H9 (cell line): ENCODE measurements at regions not wholly inside any gene's neighbourhood (a gene's known extent, or its start where the extent isn't known, plus 50 kb on each side); places are given as distances from the start of the nearest gene placed in this dataset.

Experiments used
- DNase-seq: peaks from one replicate; pipeline ENCODE4 v3.0.0-alpha.2; 2017
- H2AFZ ChIP-seq: one replicate; pipeline ENCODE4 v1.6.1; 2013; ENCODE audit warnings: mild to moderate bottlenecking, low read length, control low read depth, moderate library complexity
- H2AK5ac ChIP-seq: 2 replicates; pipeline ENCODE4 v1.6.1; 2013; ENCODE audit warnings: low read length, control low read depth, mixed read lengths; ENCODE audit not compliant: insufficient read length
- H2BK120ac ChIP-seq: one replicate; pipeline ENCODE4 v1.6.1; 2013; ENCODE audit warnings: low read depth, mild to moderate bottlenecking, low read length, control low read depth, inconsistent platforms; ENCODE audit not compliant: poor library complexity, severe bottlenecking
- H2BK12ac ChIP-seq: 2 replicates; pipeline ENCODE4 v1.6.1; 2013; ENCODE audit warnings: low read length, control low read depth, mixed read lengths, low read depth; ENCODE audit not compliant: insufficient read length
- H2BK15ac ChIP-seq: 2 replicates; pipeline ENCODE4 v1.6.1; 2013; ENCODE audit warnings: low read depth, low read length, control low read depth
- H2BK20ac ChIP-seq: one replicate; pipeline ENCODE4 v1.6.1; 2013; ENCODE audit warnings: low read depth, mild to moderate bottlenecking, low read length, control low read depth, inconsistent platforms; ENCODE audit not compliant: poor library complexity, severe bottlenecking
- H2BK5ac ChIP-seq: 2 replicates; pipeline ENCODE4 v1.6.1; 2013; ENCODE audit warnings: low read length, control low read depth, mixed read lengths; ENCODE audit not compliant: insufficient read length
- H3K14ac ChIP-seq: 2 replicates; pipeline ENCODE4 v1.6.1; 2013; ENCODE audit warnings: low read length, control low read depth; ENCODE audit not compliant: insufficient read depth
- H3K18ac ChIP-seq: 2 replicates; pipeline ENCODE4 v1.6.1; 2013; ENCODE audit warnings: low read depth, mild to moderate bottlenecking, mixed read lengths, low read length, control low read depth; ENCODE audit not compliant: insufficient read length
- H3K23ac ChIP-seq: 2 replicates; pipeline ENCODE4 v1.6.1; 2013; ENCODE audit warnings: low read length, control low read depth, mixed read lengths, low read depth; ENCODE audit not compliant: insufficient read length
- H3K23me2 ChIP-seq: 2 replicates; pipeline ENCODE4 v1.6.1; 2013; ENCODE audit warnings: low read depth, mild to moderate bottlenecking, mixed read lengths, low read length, control low read depth; ENCODE audit not compliant: insufficient read length, poor library complexity, severe bottlenecking
- H3K27ac ChIP-seq: 2 replicates; pipeline ENCODE4 v1.5.1; 2013; ENCODE audit warnings: low read length, control low read depth, mixed read lengths, low read depth; ENCODE audit not compliant: insufficient read length
- H3K27me3 ChIP-seq: 2 replicates; pipeline ENCODE4 v1.6.1; 2013; ENCODE audit warnings: low read length, control low read depth, inconsistent platforms; ENCODE audit not compliant: insufficient read depth
- H3K4ac ChIP-seq: 2 replicates; pipeline ENCODE4 v1.6.1; 2013; ENCODE audit warnings: low read depth, mild to moderate bottlenecking, control low read depth, inconsistent platforms, low read length, moderate library complexity
- H3K4me1 ChIP-seq: 2 replicates; pipeline ENCODE4 v1.6.1; 2013; ENCODE audit warnings: low read length, control low read depth, inconsistent platforms; ENCODE audit not compliant: insufficient read depth
- H3K4me2 ChIP-seq: 2 replicates; pipeline ENCODE4 v1.6.1; 2013; ENCODE audit warnings: low read length, control low read depth, mixed read lengths; ENCODE audit not compliant: insufficient read length, insufficient read depth
- H3K56ac ChIP-seq: 2 replicates; pipeline ENCODE4 v1.6.1; 2013; ENCODE audit warnings: low read depth, mild to moderate bottlenecking, mixed read lengths, low read length, control low read depth; ENCODE audit not compliant: insufficient read length
- H3K79me1 ChIP-seq: 2 replicates; pipeline ENCODE4 v1.6.1; 2013; ENCODE audit warnings: low read depth, mild to moderate bottlenecking, moderate library complexity, low read length, control low read depth, inconsistent platforms; ENCODE audit not compliant: insufficient read depth, poor library complexity, severe bottlenecking
- H3K79me2 ChIP-seq: 2 replicates; pipeline ENCODE4 v1.6.1; 2013; ENCODE audit warnings: low read length, control low read depth, inconsistent platforms; ENCODE audit not compliant: insufficient read depth
- H3K9ac ChIP-seq: 2 replicates; pipeline ENCODE4 v1.6.1; 2013; ENCODE audit warnings: low read length, control low read depth, mixed read lengths; ENCODE audit not compliant: insufficient read length; ENCODE audit errors: extremely low read depth
- H3K9me3 ChIP-seq: one replicate; pipeline ENCODE4 v1.6.1; 2013; ENCODE audit warnings: low read depth, low read length, inconsistent platforms; ENCODE audit not compliant: control insufficient read depth
- H3T11ph ChIP-seq: one replicate; pipeline ENCODE4 v1.6.1; 2013; ENCODE audit warnings: mild to moderate bottlenecking, low read length, control low read depth, inconsistent platforms
- H4K20me1 ChIP-seq: one replicate; pipeline ENCODE4 v1.6.1; 2013; ENCODE audit not compliant: control insufficient read depth, insufficient read length, insufficient read depth
- H4K5ac ChIP-seq: 2 replicates; pipeline ENCODE4 v1.6.1; 2013; ENCODE audit warnings: low read depth, mild to moderate bottlenecking, mixed read lengths, low read length, control low read depth; ENCODE audit not compliant: insufficient read length
- H4K8ac ChIP-seq: replicated peaks from 2 replicates; pipeline ENCODE4 v1.6.1; 2013; ENCODE audit warnings: low read length, control low read depth, mixed read lengths, low read depth; ENCODE audit not compliant: insufficient read length
- H4K91ac ChIP-seq: 2 replicates; pipeline ENCODE4 v1.6.1; 2013; ENCODE audit warnings: low read depth, mild to moderate bottlenecking, moderate library complexity, mixed read lengths, low read length, control low read depth; ENCODE audit not compliant: insufficient read length
- H3K27ac Mint-ChIP-seq, 3 experiments: 2 replicates in 2 of 3; 3 replicates in 1 of 3; pipeline ENCODE4 v1.8.0; 2020 to 2021; ENCODE audit warnings: mixed read lengths in 3 of 3, mild to moderate bottlenecking in 1 of 3, moderate library complexity in 1 of 3
- H3K27me3 Mint-ChIP-seq: 2 replicates; pipeline ENCODE4 v1.8.0; 2021; ENCODE audit warnings: low read depth, mild to moderate bottlenecking, moderate library complexity, mixed read lengths
- H3K36me3 Mint-ChIP-seq, 3 experiments: 2 replicates in 2 of 3; 3 replicates in 1 of 3; pipeline ENCODE4 v1.8.0; 2020 to 2021; ENCODE audit warnings: low read depth in 3 of 3, mixed read lengths in 3 of 3; ENCODE audit not compliant: insufficient read depth in 1 of 3
- H3K4me1 Mint-ChIP-seq, 2 experiments: 2 replicates each; pipeline ENCODE4 v1.8.0; 2020; ENCODE audit warnings: mixed read lengths in 2 of 2
- H3K4me3 Mint-ChIP-seq, 2 experiments: 2 replicates in 1 of 2; 3 replicates in 1 of 2; pipeline ENCODE4 v1.8.0; 2020 to 2021; ENCODE audit warnings: mild to moderate bottlenecking in 2 of 2, mixed read lengths in 2 of 2, moderate library complexity in 1 of 2
- H3K9me3 Mint-ChIP-seq, 2 experiments: 2 replicates in 1 of 2; 3 replicates in 1 of 2; pipeline ENCODE4 v1.8.0; 2020; ENCODE audit warnings: mild to moderate bottlenecking in 2 of 2, mixed read lengths in 2 of 2, moderate library complexity in 1 of 2
- CTCF ChIP-seq: fragments of 200-600 bp; sonication (generic); conservative IDR thresholded peaks from 3 replicates; pipeline ENCODE4 v1.8.0; 2021; ENCODE audit warnings: antibody characterized with exemption, mild to moderate bottlenecking
- WGBS: extraction: QIAGEN DNeasy Blood & Tissue Kit; methylation state at CpG from one replicate; pipeline ENCODE4 v1.1.7; 2013; ENCODE audit warnings: missing lambda C conversion rate, low lambda C conversion rate, mixed read lengths; ENCODE audit not compliant: insufficient read length; ENCODE audit errors: extremely low coverage; 5-methylcytosine and 5-hydroxymethylcytosine counted together

- no peak overlapping the region for H3K27ac ChIP-seq
- no peaks in the 10 kb centered on the region for H3K9me3 ChIP-seq
- H2AFZ ChIP-seq = no peak overlapping the region
- no peaks in the 10 kb centered on the region for H4K20me1 ChIP-seq
- H3K4me1 ChIP-seq = no peaks in the 10 kb centered on the region
- H3K18ac ChIP-seq = no peak overlapping the region
- H3K9ac ChIP-seq = no peak overlapping the region
- no peak overlapping the region for H2BK20ac ChIP-seq
- no peak overlapping the region for H2BK15ac ChIP-seq
- no peak overlapping the region for H3K56ac ChIP-seq
- H2BK12ac ChIP-seq = no peak overlapping the region
- no CpG with 5 or more reads among the region's 4 CpGs for WGBS
- H4K8ac ChIP-seq = no peak overlapping the region
- Mint-ChIP-seq H3K9me3 (peaks cover 0 to 2% of the 10 kb centered on the region in 2 experiments; a peak in 2 of 5 replicates), H3K27me3 (no peaks in the 10 kb centered on the region), H3K27ac (no peak overlapping the region), H3K4me3 (no peak overlapping the region), H3K36me3 (peaks cover 0 to 5% (median 0%) of the 10 kb centered on the region in 3 experiments; a peak in 1 of 7 replicates), H3K4me1 (peaks cover 8 to 17% of the 10 kb centered on the region in 2 experiments; a peak in 3 of 4 replicates)
- no peak overlapping the region for H3K23ac ChIP-seq
- H3K79me1 ChIP-seq = no peaks in the 10 kb centered on the region
- H3T11ph ChIP-seq = no peak overlapping the region
- H4K5ac ChIP-seq = no peak overlapping the region
- no peak overlapping the region for H4K91ac ChIP-seq
- no peak for TF ChIP-seq CTCF
- H3K23me2 ChIP-seq = no peaks in the 10 kb centered on the region
- H3K79me2 ChIP-seq = no peaks in the 10 kb centered on the region
- no peak overlapping the region for H2BK5ac ChIP-seq
- H3K4me2 ChIP-seq = no peak overlapping the region
- no peak for DNase-seq
- no peaks in the 10 kb centered on the region for H3K27me3 ChIP-seq
- no peak overlapping the region for H3K14ac ChIP-seq
- no peak overlapping the region for H2BK120ac ChIP-seq
- H3K4ac ChIP-seq = no peak overlapping the region
- no peak overlapping the region for H2AK5ac ChIP-seq
These were observed 58.8 kb upstream of the CRIM1 start for GRCh38 chr2:36296798-36297197.
